ENCODE measurements at regions not wholly inside any gene's neighbourhood (a gene's known extent, or its start where the extent isn't known, plus 50 kb on each side); places are given as distances from the start of the nearest gene placed in this dataset.

DNA sequence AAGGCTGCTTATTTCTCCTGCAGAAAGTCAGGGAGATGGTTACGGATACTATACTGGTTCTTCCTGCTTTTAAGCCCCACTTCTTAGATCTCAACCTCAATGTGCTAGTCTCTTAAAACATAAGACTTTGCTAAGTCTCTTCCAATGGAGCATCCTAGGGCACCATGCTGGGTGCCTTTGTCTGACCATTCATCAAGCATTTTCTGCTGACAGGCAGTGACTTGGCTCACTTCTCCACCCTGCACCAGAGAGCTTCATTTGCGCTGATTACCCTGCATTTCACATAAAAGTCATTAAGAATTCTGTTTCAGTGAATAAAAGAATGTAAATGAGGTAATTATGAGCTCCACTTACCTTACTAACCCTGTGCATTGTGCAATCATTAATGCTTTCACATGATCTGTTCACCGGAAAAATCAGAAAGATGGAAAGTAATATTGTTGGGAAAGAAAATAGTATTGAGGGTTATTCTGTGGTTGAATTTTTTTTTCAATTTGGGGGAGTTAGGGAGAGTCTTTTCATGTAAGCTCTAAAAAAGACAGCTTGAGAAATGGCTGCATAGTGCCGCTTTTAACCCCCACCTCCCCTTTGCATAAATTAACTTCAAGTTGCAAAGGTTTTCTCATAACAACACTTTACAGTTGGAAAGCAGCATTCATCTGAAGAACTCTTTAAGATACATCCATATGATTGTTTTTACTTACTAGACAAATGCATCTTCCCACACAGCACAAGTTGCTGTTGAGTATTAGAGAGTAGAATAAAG is 677.3 kb upstream of the KIRREL3 start:
- DNase-seq: no peak

DNA sequence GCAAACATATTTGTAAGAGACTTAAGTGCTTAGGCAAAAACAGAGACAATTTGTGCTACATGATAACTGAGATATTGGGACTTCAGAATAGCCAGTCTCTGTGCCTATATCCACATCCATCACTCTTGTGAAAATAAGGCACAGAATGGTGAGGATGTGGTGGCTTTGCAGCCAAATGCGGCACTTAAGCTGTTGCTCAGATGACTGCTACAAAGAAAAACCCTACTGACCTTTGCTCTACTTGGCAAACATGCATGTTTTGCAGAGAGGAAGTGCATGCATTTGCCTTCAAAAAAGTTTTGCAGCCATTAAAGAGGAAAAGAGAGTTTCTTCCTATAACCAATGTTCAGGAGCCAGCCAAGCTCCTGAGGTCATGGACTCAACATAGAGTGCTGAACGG is 675.0 kb upstream of the KIRREL3 start:
- DNase-seq: no peak

DNA sequence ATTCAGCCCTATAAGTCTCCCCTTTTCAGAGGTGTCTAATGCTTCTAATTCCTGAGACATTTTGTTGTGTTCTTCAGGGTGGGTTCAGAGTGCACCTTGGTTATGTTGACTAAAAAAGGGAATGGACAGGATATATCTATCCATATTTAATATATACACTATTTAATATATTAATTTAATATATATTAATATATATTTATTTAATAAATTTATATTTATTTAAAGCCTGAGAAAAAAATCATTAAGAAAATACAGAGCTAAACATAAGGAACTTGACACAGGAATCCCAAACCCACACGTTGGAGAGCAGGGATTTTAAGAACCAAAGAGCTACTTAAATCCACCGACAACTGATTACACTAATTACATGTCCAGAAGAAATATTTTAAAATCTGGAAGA is 674.2 kb upstream of the KIRREL3 start:
- no peak for DNase-seq

DNA sequence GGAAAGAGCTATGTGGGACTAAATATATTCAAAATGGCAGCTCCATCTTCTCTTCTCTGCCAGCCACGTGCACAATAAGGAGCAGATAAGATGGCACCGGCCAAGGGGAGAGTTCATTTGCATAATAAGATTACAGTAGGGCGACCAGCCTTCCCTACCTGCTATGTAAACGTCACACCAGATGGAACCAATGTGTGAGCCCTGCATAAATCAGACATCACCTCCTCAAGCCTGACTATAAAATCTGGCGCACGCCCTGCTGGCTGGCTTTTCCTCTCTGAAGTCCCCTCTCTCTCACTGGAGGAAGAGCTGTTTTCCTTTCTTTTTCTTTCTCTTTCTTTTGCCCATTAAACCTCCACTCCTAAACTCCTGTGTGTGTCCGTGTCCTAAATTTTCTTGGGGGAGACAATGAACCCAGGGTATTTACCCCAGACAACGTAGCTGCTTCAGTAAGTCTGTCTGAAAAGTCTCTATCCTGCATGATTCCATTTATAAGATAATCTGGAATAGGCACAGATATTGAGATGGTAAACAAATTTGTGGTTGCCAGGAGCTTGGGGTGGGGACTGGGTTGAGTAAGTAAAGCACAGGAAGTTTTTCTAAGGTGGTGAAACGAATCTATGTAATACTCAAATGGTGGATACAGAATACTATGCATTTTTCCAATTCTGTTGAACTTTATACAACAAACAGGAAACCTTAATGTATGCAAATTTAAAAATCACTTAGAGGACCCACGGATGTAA is 670.0 kb upstream of the KIRREL3 start:
- DNase-seq: no peak

- no peak for DNase-seq
These were observed 655.7 kb upstream of the KIRREL3 start for GRCh38 chr11:127656116-127656836.

DNA sequence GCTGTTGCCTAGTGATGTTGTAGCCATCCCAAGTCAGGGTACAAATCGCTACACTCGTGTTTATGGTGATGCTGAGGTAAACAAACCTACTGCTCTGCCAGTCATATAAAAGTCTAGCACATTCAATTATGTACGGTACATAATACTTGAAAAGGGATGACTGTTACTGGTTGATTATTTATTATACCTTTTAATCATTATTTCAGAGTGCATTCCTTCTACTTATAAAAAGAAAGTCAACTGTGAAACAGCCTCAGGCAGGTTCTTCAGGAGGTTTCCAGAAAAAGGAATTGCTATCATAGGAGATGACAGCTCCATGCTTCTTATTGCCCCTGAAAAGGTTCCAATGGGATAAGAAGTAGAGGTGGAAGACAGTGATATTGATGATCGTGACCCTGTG is 652.5 kb upstream of the KIRREL3 start:
- DNase-seq: no peak

GRCh38 chr11:127651888-127652221 is 651.3 kb upstream of the KIRREL3 start:
- DNase-seq: no peak

DNA sequence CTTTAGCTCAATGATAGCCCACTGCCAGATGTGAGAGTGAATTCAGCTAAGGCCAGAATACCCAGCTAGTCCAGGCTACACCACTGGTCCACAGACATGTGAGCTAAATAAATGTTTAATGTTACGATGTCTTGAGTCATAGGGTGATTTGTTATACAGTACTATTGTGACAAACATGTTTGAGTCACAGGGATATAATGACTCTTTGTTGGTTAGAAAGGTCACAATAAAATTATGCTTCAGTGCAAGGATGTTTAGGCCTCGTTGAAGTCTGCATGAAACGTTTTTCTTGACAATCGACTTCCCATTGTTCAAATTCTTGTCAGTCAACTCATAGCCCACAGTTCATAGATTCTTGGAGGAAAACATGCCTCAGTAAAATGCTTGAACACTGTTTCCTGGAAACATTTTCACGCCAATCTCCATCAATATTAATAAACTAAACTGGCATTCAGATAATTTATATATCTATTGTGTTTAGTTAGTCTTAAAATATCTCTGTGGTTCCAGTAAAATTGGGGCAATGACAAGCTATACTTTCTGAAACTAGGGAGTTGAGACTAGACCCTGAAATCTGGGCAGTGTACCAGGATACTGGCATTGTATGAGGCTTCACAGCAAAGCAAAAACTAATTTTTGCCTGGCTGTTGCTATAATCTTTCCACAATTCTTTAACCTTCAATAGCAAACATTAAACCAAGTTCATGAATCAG is 650.8 kb upstream of the KIRREL3 start:
- no peak for DNase-seq

DNA sequence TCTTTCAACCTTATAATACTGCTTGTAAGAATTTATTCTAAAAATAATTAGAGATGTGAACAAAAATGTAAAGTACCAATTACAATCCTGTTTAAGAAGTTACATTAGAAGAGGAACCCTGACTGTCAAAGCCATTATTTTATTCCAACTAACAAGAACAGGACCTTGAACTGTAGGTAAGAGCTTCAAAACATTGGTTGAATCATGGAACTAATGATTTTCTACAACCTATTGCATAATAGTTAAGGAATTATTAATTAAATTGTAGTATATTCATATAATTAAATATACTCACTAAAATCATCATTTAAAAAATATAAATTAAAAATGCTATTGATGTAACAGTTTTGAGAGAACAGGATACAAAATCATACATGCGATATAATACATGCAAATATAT is 649.4 kb upstream of the KIRREL3 start:
- no peak for DNase-seq

GRCh38 chr11:127649071-127649470 is 648.5 kb upstream of the KIRREL3 start:
- no peak for DNase-seq

DNA sequence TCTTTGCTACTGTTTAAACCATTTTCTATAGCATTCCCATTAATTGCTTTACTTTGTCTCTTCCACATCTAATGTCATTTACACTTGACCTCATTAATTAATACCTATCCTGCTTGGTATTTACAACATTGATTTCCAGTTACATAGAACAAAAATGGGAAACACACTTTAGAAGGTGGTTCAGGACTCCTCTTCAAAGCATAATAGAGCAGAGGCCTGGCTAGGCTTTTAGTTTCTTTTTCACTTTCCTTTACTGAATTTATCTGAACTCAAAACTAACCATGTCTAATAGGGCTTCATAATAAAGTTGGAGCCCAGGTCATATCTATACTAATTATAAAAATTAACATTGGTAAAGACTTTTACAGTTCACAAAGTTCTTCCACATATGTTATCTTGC is 648.0 kb upstream of the KIRREL3 start:
- no peak for DNase-seq

DNA sequence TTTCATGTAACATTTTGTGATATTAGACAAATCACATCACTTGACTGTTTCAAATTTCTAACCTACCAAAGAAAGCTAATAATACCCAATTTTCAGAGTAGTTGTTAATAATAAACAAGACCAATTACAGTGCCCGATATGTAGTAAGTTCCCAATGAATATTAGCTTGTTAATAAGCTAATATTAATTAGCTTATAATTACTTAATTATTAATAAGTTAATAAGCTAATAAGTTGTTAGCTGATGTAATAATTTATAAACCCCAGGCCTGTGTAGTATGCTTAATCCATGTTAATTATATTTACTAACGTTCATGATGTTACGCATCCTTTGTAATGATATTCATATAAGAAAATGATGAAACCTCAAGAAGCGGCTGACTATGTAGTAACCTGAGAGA is 643.8 kb upstream of the KIRREL3 start:
- DNase-seq: no peak

- DNase-seq: no peak
These were observed 642.9 kb upstream of the KIRREL3 start for GRCh38 chr11:127643268-127644058.

GRCh38 chr11:127640561-127641451 is 640.2 kb upstream of the KIRREL3 start:
- no peak for DNase-seq

GRCh38 chr11:127639916-127640315 is 639.3 kb upstream of the KIRREL3 start:
- no peak for DNase-seq

GRCh38 chr11:127632976-127633680 is 632.6 kb upstream of the KIRREL3 start:
- no peak for DNase-seq

DNA sequence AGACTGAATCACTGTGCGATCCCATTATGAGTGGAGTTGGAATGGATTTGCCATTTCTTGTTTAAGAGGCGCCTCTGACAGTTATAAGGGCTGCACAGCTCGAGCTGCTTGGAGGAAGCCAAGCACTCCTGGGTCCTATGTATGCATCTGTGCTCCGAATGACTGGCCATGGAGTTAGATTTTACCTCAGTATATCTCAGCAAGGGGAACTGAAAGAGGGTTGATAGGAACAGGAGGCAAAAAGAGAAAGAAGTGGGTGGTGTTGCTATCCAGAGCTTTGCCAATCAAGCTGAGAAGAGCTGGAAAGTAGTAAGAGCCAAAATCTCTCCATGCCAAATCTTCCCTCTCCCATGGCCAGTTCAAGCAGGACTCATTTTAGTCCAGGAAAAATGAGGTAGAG is 632.0 kb upstream of the KIRREL3 start:
- no peak for DNase-seq

GRCh38 chr11:127631974-127632373 is 631.4 kb upstream of the KIRREL3 start:
- no peak for DNase-seq

DNA sequence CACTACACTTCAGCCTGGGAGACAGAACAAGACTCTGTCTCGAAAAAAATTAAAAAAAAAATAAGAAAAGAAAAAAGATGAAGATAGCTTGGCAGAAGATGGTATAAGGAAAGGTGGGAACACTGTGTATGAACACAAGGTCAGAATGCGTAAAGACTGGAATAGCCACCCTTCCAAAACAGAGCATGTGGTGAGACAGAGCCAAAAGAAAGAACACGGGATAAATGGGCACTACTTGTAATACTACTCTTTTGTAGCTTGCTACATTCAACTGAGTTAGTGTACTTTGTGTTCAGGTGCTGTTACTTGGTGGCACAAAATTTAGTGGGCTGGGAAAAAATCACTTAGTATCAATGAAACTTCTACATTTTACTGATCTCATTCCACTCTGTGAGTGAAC is 628.6 kb upstream of the KIRREL3 start:
- DNase-seq: no peak

- no peak for DNase-seq
These were observed 627.9 kb upstream of the KIRREL3 start for GRCh38 chr11:127628458-127628785.

Measured in activated CD4-positive, alpha-beta T cell treated with anti-CD3 and anti-CD28 coated beads, Interleukin-2, amount 50 U/mL, for 48 hours (primary cell).